Common myeloid progenitor, CD34-positive (primary cell): ENCODE measurements at regions not wholly inside any gene's neighbourhood (a gene's known extent, or its start where the extent isn't known, plus 50 kb on each side); places are given as distances from the start of the nearest gene placed in this dataset.

Source experiments
- CTCF ChIA-PET: fragments of 350-600 bp; sonication (Branson Sonifier 250); formaldehyde crosslinking; loops from one replicate; lab custom pipeline; 2021; ENCODE audit warnings: antibody characterized with exemption; lab: Charles Lee
- POLR2A ChIA-PET: fragments of 350-600 bp; sonication (Branson Sonifier 250); formaldehyde crosslinking; loops from one replicate; lab custom pipeline; 2021; ENCODE audit warnings: antibody characterized with exemption; lab: Charles Lee
- DNase-seq, 3 donors: peaks; one replicate each; pipeline versions ENCODE4 v3.0.0 to v3.0.0-alpha.2; 2013
- H3K27ac ChIP-seq, 2 experiments: 1 replicate in 1 of 2; 2 replicates in 1 of 2; pipeline ENCODE4 v1.7.0; 2013; ENCODE audit warnings: inconsistent platforms in 2 of 2, low read length in 2 of 2, mild to moderate bottlenecking in 2 of 2, low read depth in 1 of 2, moderate library complexity in 1 of 2; ENCODE audit not compliant: severe bottlenecking in 2 of 2, insufficient read depth in 1 of 2, poor library complexity in 1 of 2
- H3K27me3 ChIP-seq, 5 experiments: replicated peaks in 2 of 5; 1 replicate in 3 of 5; 2 replicates in 2 of 5; pipeline versions ENCODE4 v1.6.1 to v1.7.0; 2013; ENCODE audit warnings: low read length in 4 of 5, mild to moderate bottlenecking in 2 of 5, moderate library complexity in 2 of 5, inconsistent platforms in 1 of 5; ENCODE audit not compliant: insufficient read depth in 5 of 5, control insufficient read depth in 4 of 5
- H3K36me3 ChIP-seq, 4 experiments: 1 replicate in 2 of 4; 2 replicates in 2 of 4; pipeline versions ENCODE4 v1.6.1 to v1.7.0; 2013; ENCODE audit warnings: low read length in 3 of 4, control low read depth in 1 of 4, mild to moderate bottlenecking in 1 of 4; ENCODE audit not compliant: control insufficient read depth in 4 of 4, insufficient read depth in 4 of 4
- H3K4me1 ChIP-seq, 4 experiments: 1 replicate in 3 of 4; 2 replicates in 1 of 4; pipeline versions ENCODE4 v1.6.1 to v1.7.1; 2013; ENCODE audit warnings: low read length in 3 of 4, mild to moderate bottlenecking in 3 of 4, control low read depth in 1 of 4, inconsistent platforms in 1 of 4, moderate library complexity in 1 of 4; ENCODE audit not compliant: control insufficient read depth in 4 of 4, insufficient read depth in 4 of 4; ENCODE audit errors: control extremely low read depth in 1 of 4
- H3K4me3 ChIP-seq, 7 experiments: 1 replicate in 4 of 7; 2 replicates in 3 of 7; pipeline versions ENCODE4 v1.5.1 to v1.7.0; 2013; ENCODE audit warnings: mild to moderate bottlenecking in 7 of 7, low read length in 6 of 7, moderate library complexity in 6 of 7, inconsistent platforms in 2 of 7, low read depth in 2 of 7, control low read depth in 1 of 7; ENCODE audit not compliant: insufficient read depth in 4 of 7, control insufficient read depth in 1 of 7; ENCODE audit errors: extremely low read depth in 1 of 7
- H3K9me3 ChIP-seq, 5 experiments: 1 replicate in 4 of 5; 2 replicates in 1 of 5; pipeline versions ENCODE4 v1.6.1 to v1.7.1; 2013; ENCODE audit warnings: low read length in 4 of 5, mild to moderate bottlenecking in 2 of 5, inconsistent platforms in 1 of 5, low read depth in 1 of 5, moderate library complexity in 1 of 5; ENCODE audit not compliant: control insufficient read depth in 4 of 5, insufficient read depth in 2 of 5; ENCODE audit errors: control extremely low read depth in 1 of 5
- WGBS: methylation state at CpG from one replicate; pipeline ENCODE4 v1.1.5; 2013; ENCODE audit not compliant: insufficient coverage; 5-methylcytosine and 5-hydroxymethylcytosine counted together

DNA sequence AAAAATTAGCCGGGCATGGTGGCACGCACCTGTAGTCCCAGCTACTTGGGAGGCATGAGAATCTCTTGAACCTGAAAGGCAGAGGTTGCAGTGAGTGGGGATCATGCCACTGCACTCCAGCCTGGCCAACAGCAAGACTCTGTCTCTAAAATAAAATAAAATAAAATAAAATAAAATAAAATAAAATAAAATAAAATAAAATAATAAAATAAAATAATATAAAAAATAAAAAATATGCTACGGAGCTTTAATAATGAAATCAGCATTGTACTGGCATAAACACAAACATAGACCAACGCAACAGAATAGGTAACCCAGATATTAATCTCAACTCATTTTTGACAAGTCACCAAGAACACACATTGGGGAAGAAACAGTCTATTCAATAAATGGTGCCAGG, 973.4 kb upstream of the SOX11 start:
- WGBS: 100% methylated on average over 1 of the region's 4 CpGs
- ChIA-PET POLR2A (no interaction called here), CTCF (no interaction called here)
- DNase-seq: no peak
- no peak overlapping the region for H3K27ac ChIP-seq
- H3K4me1 ChIP-seq: no peaks in the 10 kb centered on the region
- no peaks in the 10 kb centered on the region for H3K36me3 ChIP-seq
- H3K4me3 ChIP-seq: no peak overlapping the region
- peaks cover 0 to 8% (median 0%) of the 10 kb centered on the region in 5 experiments for H3K9me3 ChIP-seq
- no peaks in the 10 kb centered on the region for H3K27me3 ChIP-seq

DNA sequence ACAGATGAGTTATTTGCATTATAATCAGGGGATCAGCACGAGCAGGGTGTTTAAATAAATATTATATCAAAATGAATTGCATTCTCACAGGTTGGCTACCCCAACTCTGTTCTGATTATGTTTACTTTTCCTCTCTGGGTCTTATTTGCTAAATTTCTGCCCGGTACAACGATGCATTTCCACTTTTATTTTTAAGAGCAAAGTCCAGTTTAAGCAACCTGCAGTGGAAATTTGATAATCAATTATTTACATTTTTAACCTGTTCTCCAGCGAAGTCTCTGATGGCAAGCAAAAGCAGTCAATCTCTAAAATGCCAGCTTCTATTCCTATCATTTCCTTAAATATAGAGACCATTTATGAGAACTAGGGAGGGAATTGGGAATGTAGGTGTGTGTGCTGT, 966.6 kb upstream of the SOX11 start:
- no peak overlapping the region for H3K4me3 ChIP-seq
- H3K36me3 ChIP-seq: no peaks in the 10 kb centered on the region
- H3K27ac ChIP-seq: no peak overlapping the region
- POLR2A ChIA-PET: no interaction called here
- no peaks in the 10 kb centered on the region for H3K27me3 ChIP-seq
- no peaks in the 10 kb centered on the region for H3K9me3 ChIP-seq
- CTCF ChIA-PET: no interaction called here
- no peaks in the 10 kb centered on the region for H3K4me1 ChIP-seq
- WGBS: 100% methylated on average over 2 of the region's 4 CpGs
- DNase-seq: no peak

DNA sequence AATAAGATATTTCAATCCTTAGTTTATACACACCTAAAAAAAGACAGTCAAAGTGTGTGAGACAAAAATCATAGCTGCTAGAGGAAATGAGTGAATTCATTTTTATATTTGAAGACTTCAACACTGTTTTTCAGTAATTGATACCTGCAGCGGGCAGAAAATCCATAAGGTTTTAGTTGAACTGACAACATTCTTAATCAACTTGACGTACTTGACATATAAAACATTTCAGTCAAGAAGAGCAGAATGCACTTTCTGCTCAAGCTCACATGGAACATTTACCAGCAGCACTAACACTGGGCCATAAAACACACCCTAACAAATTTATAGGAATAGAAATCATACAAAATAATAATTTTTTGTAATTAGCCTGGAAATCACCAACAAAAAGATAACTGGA, 959.6 kb upstream of the SOX11 start:
- WGBS: 91% methylated on average over 2 of the region's 2 CpGs
- Histone ChIP-seq H3K9me3 (no peaks in the 10 kb centered on the region), H3K27ac (no peak overlapping the region), H3K4me3 (no peak overlapping the region), H3K27me3 (no peaks in the 10 kb centered on the region), H3K4me1 (no peaks in the 10 kb centered on the region), H3K36me3 (no peaks in the 10 kb centered on the region)
- POLR2A ChIA-PET: no interaction called here
- DNase-seq: no peak
- CTCF ChIA-PET: interaction anchor here (1.0 kb wide), 1 partner anchor 9 kb away, joined by 3 read pairs; no protein-coding TSS in a partner anchor

DNA sequence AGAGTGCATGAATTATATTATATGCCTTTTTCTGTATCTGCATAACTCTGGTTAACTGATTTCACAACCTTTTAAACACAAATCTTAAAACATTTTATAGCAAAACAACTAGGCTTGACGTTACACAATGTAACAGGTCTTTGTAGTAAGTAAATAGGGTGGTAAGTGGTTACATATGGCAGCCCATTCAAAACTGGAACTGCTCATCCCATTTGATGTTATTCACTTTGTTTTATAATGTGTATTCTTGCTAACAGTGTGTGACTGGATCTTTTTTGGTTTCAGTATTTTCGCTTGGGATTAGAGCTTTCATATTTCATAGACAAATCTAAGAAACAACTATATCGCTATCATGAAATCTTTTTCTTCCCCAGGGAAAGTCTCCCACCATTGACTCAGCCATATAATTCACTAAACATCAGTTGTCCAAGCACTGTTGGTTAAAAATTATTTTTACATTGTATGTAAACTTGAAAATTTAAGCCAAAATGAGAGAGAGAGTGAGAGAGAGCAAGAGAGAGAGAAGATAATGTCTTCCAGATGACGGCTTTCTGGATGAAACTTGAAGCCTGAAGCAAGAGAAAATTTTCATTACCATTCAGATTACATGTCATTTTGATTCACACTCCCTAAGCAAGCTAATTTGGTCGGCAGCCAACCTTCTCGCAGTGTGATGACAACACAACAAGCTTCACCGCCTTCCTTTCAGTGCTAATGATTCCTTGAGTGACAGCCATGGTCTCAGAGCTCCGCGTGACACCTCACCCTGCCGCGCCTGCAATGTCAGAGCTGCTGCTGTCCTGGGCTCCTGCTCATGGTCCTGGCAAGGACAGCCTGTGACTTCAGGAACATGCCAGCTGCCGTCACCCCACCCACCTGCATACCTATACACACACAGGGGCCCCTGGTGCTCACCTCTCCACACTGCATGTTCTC, 946.9 kb upstream of the SOX11 start:
- Histone ChIP-seq H3K4me1 (no peaks in the 10 kb centered on the region), H3K27ac (no peak overlapping the region), H3K27me3 (no peaks in the 10 kb centered on the region), H3K36me3 (no peaks in the 10 kb centered on the region), H3K4me3 (no peak overlapping the region), H3K9me3 (no peaks in the 10 kb centered on the region)
- POLR2A ChIA-PET: no interaction called here
- DNase-seq: no peak
- CTCF ChIA-PET: no interaction called here
- 81% methylated on average over 6 of the region's 12 CpGs for whole genome bisulfite sequencing

DNA sequence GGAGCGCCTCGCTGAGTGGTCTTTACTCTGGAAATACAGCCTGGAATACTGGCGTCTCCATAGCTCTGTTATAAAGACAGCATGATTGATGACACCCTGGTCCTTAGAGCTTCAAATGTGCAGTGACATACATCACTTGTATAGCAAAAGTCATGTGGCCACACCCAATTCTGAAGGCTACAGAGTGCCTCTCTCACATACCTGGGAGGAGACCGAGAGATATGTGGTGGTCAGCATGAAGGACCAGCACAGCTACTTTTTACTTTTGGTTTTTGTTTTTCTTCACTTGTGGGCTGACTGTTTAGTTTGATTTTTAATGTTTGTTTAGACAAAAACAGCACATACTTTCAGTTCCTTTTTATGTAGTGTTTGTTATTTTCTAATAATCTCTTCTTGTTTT, 938.5 kb upstream of the SOX11 start:
- ChIA-PET CTCF (no interaction called here), POLR2A (no interaction called here)
- no peak overlapping the region for H3K4me3 ChIP-seq
- H3K4me1 ChIP-seq: no peaks in the 10 kb centered on the region
- DNase-seq: no peak
- 96% methylated on average over 4 of the region's 4 CpGs for WGBS
- H3K27me3 ChIP-seq: no peaks in the 10 kb centered on the region
- no peak overlapping the region for H3K27ac ChIP-seq
- H3K36me3 ChIP-seq: no peaks in the 10 kb centered on the region
- H3K9me3 ChIP-seq: peaks cover 0 to 1% (median 0%) of the 10 kb centered on the region in 5 experiments

DNA sequence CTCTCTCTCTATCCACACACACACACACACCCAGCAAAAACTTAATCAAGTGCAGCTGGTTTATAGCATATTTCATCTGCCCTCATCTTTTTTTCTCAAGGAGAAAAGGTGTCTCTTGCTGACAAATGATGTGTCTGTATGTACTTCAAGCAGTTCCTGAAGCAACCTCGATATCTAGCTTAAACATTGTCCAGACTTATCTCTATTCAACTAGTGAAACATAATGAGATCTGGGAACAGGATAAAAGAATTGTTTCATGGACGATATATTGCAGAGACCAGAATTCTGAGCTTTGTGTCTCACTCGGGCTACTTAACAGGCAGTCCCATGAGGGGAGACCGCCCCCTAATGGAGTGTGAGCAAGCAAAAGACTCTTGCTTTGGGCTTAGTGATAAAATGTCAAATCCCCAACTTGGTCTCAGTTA, 929.2 kb upstream of the SOX11 start:
- POLR2A ChIA-PET: no interaction called here
- Histone ChIP-seq H3K9me3 (no peaks in the 10 kb centered on the region), H3K27me3 (no peaks in the 10 kb centered on the region), H3K27ac (no peak overlapping the region), H3K4me3 (no peak overlapping the region), H3K4me1 (no peaks in the 10 kb centered on the region), H3K36me3 (no peaks in the 10 kb centered on the region)
- peak in 2 of 3 donors; percentile 1 to 7 for DNase-seq
- 29% methylated on average over 1 of the region's 4 CpGs for WGBS
- CTCF ChIA-PET: no interaction called here

DNA sequence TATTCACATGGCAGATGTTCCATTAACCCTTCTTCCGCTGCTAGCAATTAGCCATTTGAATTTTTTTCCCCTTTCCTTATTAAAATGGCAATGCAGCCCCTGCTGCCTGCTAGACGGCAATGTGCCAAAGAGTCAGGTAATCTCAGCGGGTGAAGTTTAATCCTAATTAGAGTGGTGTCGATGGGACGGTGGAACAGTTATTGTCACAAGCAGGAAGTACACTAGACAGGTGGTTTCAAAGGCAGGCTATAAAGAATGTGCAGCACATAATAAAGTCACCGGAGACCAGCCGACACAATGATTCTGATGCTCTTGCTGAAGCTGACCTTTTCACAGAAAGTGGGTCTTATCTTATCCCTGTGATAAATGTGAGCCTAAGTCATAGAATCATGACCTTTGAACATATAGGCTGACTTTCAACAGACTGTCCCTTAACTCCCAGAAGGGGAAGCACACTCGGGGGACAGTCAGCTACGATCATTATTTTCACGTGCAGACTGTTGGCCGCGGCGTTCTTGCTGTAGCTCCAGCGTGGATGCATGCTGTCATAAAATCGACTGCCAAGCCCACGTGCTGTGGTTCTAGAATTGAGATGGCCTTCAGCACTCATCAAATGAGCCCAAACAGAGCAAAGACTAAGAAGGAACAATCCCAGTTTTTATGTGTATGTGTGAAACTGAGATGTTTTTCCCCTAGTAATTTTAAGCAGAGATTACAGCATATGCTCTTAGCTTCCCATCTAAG, 926.2 kb upstream of the SOX11 start:
- H3K9me3 ChIP-seq: no peaks in the 10 kb centered on the region
- H3K27ac ChIP-seq: no peak overlapping the region
- H3K4me1 ChIP-seq: no peaks in the 10 kb centered on the region
- WGBS: 96% methylated on average over 15 of the region's 16 CpGs
- no peaks in the 10 kb centered on the region for H3K27me3 ChIP-seq
- no peak overlapping the region for H3K4me3 ChIP-seq
- DNase-seq: no peak
- ChIA-PET POLR2A (no interaction called here), CTCF (interaction anchor here (1.0 kb wide), 1 partner anchor 8 kb away, joined by 3 read pairs; no protein-coding TSS in a partner anchor)
- no peaks in the 10 kb centered on the region for H3K36me3 ChIP-seq
